Endothelial cell of umbilical vein (primary cell): ENCODE measurements at regions not wholly inside any gene's neighbourhood (a gene's known extent, or its start where the extent isn't known, plus 50 kb on each side); places are given as distances from the start of the nearest gene placed in this dataset.

Experiments used
- BruUV-seq: library from RNA; stranded (reverse); fragments of 400-500 nt; replicated peaks from 2 replicates; lab custom pipeline; 2021; lab: Mats Ljungman, UMichigan
- CTCF ChIA-PET: fragments of 300-600, 350-600 bp; sonication (Branson Sonifier 250); formaldehyde crosslinking; loops from one replicate; lab custom pipeline; 2021; ENCODE audit warnings: antibody characterized with exemption, inconsistent platforms; lab: Charles Lee
- POLR2A ChIA-PET: fragments of 300-600, 350-600 bp; sonication (Branson Sonifier 250); formaldehyde crosslinking; loops from one replicate; lab custom pipeline; 2021; ENCODE audit warnings: antibody characterized with exemption, inconsistent platforms; lab: Charles Lee
- DNase-seq: peaks from one replicate; pipeline ENCODE4 v3.0.0-alpha.2; 2011; ENCODE audit warnings: low read depth, low spot score
- FAIRE-seq: peaks from 2 replicates; lab custom pipeline; 2011; peaks lifted over from hg19 to GRCh38; lab: Jason Lieb, UNC
- H2AFZ ChIP-seq: 2 replicates; pipeline ENCODE4 v1.6.0; 2012; ENCODE audit warnings: low read depth, low read length, control low read depth, inconsistent platforms
- H3K27ac ChIP-seq: 2 replicates; pipeline ENCODE4 v1.5.1; 2011; ENCODE audit warnings: low read depth, mild to moderate bottlenecking, control low read depth, low read length, moderate library complexity; ENCODE audit not compliant: insufficient read depth
- H3K27me3 ChIP-seq, 2 experiments: 2 replicates each; pipeline versions ENCODE4 v1.6.0 to v1.6.1; 2011; ENCODE audit warnings: low read length in 2 of 2, mixed read lengths in 1 of 2; ENCODE audit not compliant: control insufficient read depth in 2 of 2, insufficient read depth in 2 of 2
- H3K36me3 ChIP-seq, 2 experiments: 2 replicates in 1 of 2; 3 replicates in 1 of 2; pipeline ENCODE4 v1.5.1; 2011; ENCODE audit warnings: low read length in 2 of 2, mild to moderate bottlenecking in 1 of 2, moderate library complexity in 1 of 2; ENCODE audit not compliant: control insufficient read depth in 2 of 2, insufficient read depth in 2 of 2; ENCODE audit errors: extremely low read depth in 1 of 2
- H3K4me1 ChIP-seq: 3 replicates; pipeline ENCODE4 v1.5.1; 2011; ENCODE audit warnings: mild to moderate bottlenecking, low read length; ENCODE audit not compliant: control insufficient read depth, insufficient read depth; ENCODE audit errors: extremely low read depth
- H3K4me2 ChIP-seq: 2 replicates; pipeline ENCODE4 v1.6.1; 2011; ENCODE audit warnings: low read length, control low read depth, mixed read lengths; ENCODE audit not compliant: insufficient read depth
- H3K4me3 ChIP-seq, 3 experiments: fragments of 200-600 bp in 1 of 3; sonication (generic), shearing (Covaris generic) in 1 of 3; replicated peaks in 1 of 3; 2 replicates each; pipeline ENCODE4 v1.5.1; 2011 to 2016; ENCODE audit warnings: control low read depth in 3 of 3, low read length in 3 of 3, mild to moderate bottlenecking in 2 of 3, inconsistent platforms in 1 of 3, low read depth in 1 of 3, moderate library complexity in 1 of 3; ENCODE audit not compliant: insufficient read depth in 1 of 3
- H3K79me2 ChIP-seq: 2 replicates; pipeline ENCODE4 v1.6.0; 2012; ENCODE audit warnings: low read length, inconsistent platforms; ENCODE audit not compliant: control insufficient read depth, insufficient read depth
- H3K9ac ChIP-seq: replicated peaks from 2 replicates; pipeline ENCODE3; 2011; ENCODE audit warnings: low read length, control low read depth; ENCODE audit not compliant: insufficient read depth; ENCODE audit errors: extremely low read depth
- H3K9me1 ChIP-seq: replicated peaks from 3 replicates; pipeline ENCODE4 v1.6.0; 2011; ENCODE audit warnings: mild to moderate bottlenecking, low read length; ENCODE audit not compliant: control insufficient read depth, insufficient read depth; ENCODE audit errors: extremely low read depth
- H3K9me3 ChIP-seq: replicated peaks from 2 replicates; pipeline ENCODE4 v1.5.1; 2012; ENCODE audit warnings: low read length, inconsistent platforms; ENCODE audit not compliant: control insufficient read depth, insufficient read depth
- H4K20me1 ChIP-seq: replicated peaks from 2 replicates; pipeline ENCODE3; 2011; ENCODE audit warnings: mild to moderate bottlenecking, low read length; ENCODE audit not compliant: control insufficient read depth, insufficient read depth; ENCODE audit errors: extremely low read depth
- EZH2 ChIP-seq: IDR thresholded peaks from 2 replicates; pipeline ENCODE4 v1.6.1; 2012; ENCODE audit warnings: borderline replicate concordance, low read depth, mild to moderate bottlenecking, moderate library complexity, low read length, inconsistent platforms; ENCODE audit not compliant: severe bottlenecking
- FOS ChIP-seq: IDR thresholded peaks from 2 replicates; pipeline ENCODE4 v1.6.1; 2011; ENCODE audit warnings: mild to moderate bottlenecking, low read length, moderate library complexity, borderline replicate concordance; ENCODE audit not compliant: insufficient read depth
- GATA2 ChIP-seq: IDR thresholded peaks from 2 replicates; pipeline ENCODE4 v1.7.0; 2011; ENCODE audit warnings: low read depth, mild to moderate bottlenecking, moderate library complexity, mixed read lengths, low read length; ENCODE audit not compliant: insufficient read length, insufficient read depth
- JUN ChIP-seq: IDR thresholded peaks from 2 replicates; pipeline ENCODE4 v1.6.1; 2011; ENCODE audit warnings: borderline replicate concordance, low read depth; ENCODE audit not compliant: insufficient read length, insufficient read depth
- MYC ChIP-seq: IDR thresholded peaks from one replicate; pipeline ENCODE4 v1.6.1; 2011; ENCODE audit warnings: mild to moderate bottlenecking, low read depth, low read length
- POLR2A ChIP-seq: IDR thresholded peaks from 2 replicates; pipeline ENCODE4 v1.6.1; 2012; ENCODE audit warnings: low read depth, mild to moderate bottlenecking, control low read depth, low read length
- POLR2AphosphoS5 ChIP-seq: IDR thresholded peaks from 2 replicates; pipeline ENCODE4 v1.6.1; 2012; ENCODE audit warnings: low read depth, mild to moderate bottlenecking, control low read depth, low read length, moderate library complexity; ENCODE audit not compliant: insufficient read depth
- dilution Hi-C: fragments of 300-500 bp; cut with MboI; formaldehyde crosslinking; loops from one replicate; pipeline ENCODE4 v1.15.0; 2019; ENCODE audit warnings: low sequenced_read_pairs; ENCODE audit not compliant: extremely low pct_ligation_motif_present
- intact Hi-C: fragments of 100-400 bp; cut with micrococcal nuclease; formaldehyde crosslinking; loops from one replicate; pipeline ENCODE4 v1.10.0; 2022
- TF ChIP-seq, protein P1 (sequence below): IDR thresholded peaks from 2 replicates; pipeline ENCODE4 v1.6.1; 2011; ENCODE audit not compliant: insufficient read depth, insufficient read length
- TF ChIP-seq, protein P2 (sequence below), 2 donors: IDR thresholded peaks; 1 replicate in 1 of 2; 2 replicates in 1 of 2; pipeline ENCODE4 v1.5.1; 2011; ENCODE audit warnings: low read length in 2 of 2, mild to moderate bottlenecking in 2 of 2, moderate library complexity in 2 of 2, control low read depth in 1 of 2, inconsistent platforms in 1 of 2, low read depth in 1 of 2; ENCODE audit not compliant: insufficient read depth in 1 of 2; ENCODE audit errors: extremely low read depth in 1 of 2

DNA sequence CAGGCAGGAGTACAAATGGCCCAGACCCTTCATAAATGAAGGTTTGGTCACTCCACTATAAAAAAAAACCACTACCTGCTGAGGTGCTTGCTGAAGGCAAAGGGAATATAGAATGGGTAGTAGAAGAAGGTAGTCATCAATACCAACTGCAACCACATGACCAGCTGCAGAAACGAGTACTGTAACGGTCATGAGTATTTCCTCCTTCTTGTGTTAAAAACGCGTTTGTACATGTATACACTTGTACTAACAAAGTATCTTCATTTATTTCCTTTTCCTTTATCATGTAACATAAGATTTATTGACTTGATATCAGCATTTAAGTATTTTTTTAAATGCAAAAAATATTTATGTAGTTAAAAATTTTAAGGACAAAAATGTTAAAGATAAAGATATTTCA, 238.6 kb downstream of the TFAP2B start:
- BruUV-seq, result no TSS peak
- H3K9me1 ChIP-seq, result no peaks in the 10 kb centered on the region
- no peaks in the 10 kb centered on the region for H3K79me2 ChIP-seq
- no peaks in the 10 kb centered on the region for H3K4me1 ChIP-seq
- DNase-seq, result no peak
- no peak overlapping the region for H3K27ac ChIP-seq
- dilution Hi-C loops (no loop called here), intact Hi-C loops (no loop called here)
- TF ChIP-seq FOS (no peak), POLR2A (no peak), EZH2 (no peak), GATA2 (no peak)
- FAIRE-seq, result no peak
- no peak overlapping the region for H3K4me2 ChIP-seq
- no peaks in the 10 kb centered on the region for H3K9me3 ChIP-seq
- no peak overlapping the region for H3K9ac ChIP-seq
- H3K27me3 ChIP-seq, result no peaks in the 10 kb centered on the region
- CTCF ChIA-PET, result no interaction called here
- POLR2A ChIA-PET, result no interaction called here
- no peaks in the 10 kb centered on the region for H3K36me3 ChIP-seq
- H2AFZ ChIP-seq, result no peak overlapping the region
- no peaks in the 10 kb centered on the region for H4K20me1 ChIP-seq
- no peak overlapping the region for H3K4me3 ChIP-seq

DNA sequence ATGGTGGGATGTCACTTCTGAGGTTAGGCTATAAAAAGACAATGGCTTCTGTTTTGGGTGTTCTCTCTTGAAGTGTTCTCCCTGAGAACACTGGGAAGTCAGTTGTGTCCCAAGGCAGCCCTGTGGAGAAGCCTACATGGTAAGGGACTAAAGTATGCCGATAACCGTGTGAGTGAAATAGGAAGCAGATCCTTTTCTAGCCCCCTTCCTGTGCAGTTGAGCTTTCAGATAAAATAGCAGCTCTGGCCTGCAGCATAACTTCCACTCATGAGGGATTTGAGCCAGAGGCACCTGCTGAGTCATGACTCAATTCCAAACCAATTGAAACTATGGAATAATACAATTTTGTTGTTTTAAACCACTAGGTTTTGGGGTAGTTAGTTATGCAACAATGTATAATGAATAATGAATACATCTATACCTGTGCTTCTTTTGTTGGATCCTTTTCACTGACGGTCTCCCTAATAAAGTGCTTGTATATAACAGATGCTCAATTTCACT, 241.6 kb downstream of the TFAP2B start:
- no peak for DNase-seq
- H3K4me2 ChIP-seq, result no peak overlapping the region
- intact Hi-C loops (no loop called here), dilution Hi-C loops (no loop called here)
- no peak overlapping the region for H3K27ac ChIP-seq
- no peaks in the 10 kb centered on the region for H3K27me3 ChIP-seq
- H4K20me1 ChIP-seq, result no peaks in the 10 kb centered on the region
- H3K36me3 ChIP-seq, result no peaks in the 10 kb centered on the region
- no TSS peak for BruUV-seq
- no peaks in the 10 kb centered on the region for H3K4me1 ChIP-seq
- H3K9me3 ChIP-seq, result no peaks in the 10 kb centered on the region
- no peaks in the 10 kb centered on the region for H3K79me2 ChIP-seq
- H3K9me1 ChIP-seq, result no peaks in the 10 kb centered on the region
- FAIRE-seq, result no peak
- POLR2A ChIA-PET, result no interaction called here
- no peak overlapping the region for H2AFZ ChIP-seq
- H3K4me3 ChIP-seq, result no peak overlapping the region
- H3K9ac ChIP-seq, result no peak overlapping the region
- TF ChIP-seq FOS (no peak), MYC (no peak), JUN (no peak), POLR2AphosphoS5 (no peak), GATA2 (no peak), POLR2A (no peak), EZH2 (no peak)
- TF ChIP-seq, protein P1, sequence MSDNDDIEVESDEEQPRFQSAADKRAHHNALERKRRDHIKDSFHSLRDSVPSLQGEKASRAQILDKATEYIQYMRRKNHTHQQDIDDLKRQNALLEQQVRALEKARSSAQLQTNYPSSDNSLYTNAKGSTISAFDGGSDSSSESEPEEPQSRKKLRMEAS, result no peak
- TF ChIP-seq, protein P2, sequence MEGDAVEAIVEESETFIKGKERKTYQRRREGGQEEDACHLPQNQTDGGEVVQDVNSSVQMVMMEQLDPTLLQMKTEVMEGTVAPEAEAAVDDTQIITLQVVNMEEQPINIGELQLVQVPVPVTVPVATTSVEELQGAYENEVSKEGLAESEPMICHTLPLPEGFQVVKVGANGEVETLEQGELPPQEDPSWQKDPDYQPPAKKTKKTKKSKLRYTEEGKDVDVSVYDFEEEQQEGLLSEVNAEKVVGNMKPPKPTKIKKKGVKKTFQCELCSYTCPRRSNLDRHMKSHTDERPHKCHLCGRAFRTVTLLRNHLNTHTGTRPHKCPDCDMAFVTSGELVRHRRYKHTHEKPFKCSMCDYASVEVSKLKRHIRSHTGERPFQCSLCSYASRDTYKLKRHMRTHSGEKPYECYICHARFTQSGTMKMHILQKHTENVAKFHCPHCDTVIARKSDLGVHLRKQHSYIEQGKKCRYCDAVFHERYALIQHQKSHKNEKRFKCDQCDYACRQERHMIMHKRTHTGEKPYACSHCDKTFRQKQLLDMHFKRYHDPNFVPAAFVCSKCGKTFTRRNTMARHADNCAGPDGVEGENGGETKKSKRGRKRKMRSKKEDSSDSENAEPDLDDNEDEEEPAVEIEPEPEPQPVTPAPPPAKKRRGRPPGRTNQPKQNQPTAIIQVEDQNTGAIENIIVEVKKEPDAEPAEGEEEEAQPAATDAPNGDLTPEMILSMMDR (IDR thresholded peaks at IDR 0.05; ENCODE audit: extremely low read depth in 1 of 2, insufficient read depth in 1 of 2, low read depth in 1 of 2, low read length in 2 of 2), result no peak
- CTCF ChIA-PET, result no interaction called here
